PC-9 (cell line): ENCODE measurements at regions not wholly inside any gene's neighbourhood (a gene's known extent, or its start where the extent isn't known, plus 50 kb on each side); places are given as distances from the start of the nearest gene placed in this dataset.

Source experiments
- BruUV-seq: library from RNA; stranded (reverse); fragments of 400-500 nt; replicated peaks from 2 replicates; lab custom pipeline; 2021; lab: Mats Ljungman, UMichigan
- CTCF ChIA-PET: fragments of 300-600 bp; sonication (Branson Sonifier 250); formaldehyde crosslinking; loops from one replicate; lab custom pipeline; 2022; ENCODE audit warnings: antibody characterized with exemption; lab: Charles Lee
- POLR2A ChIA-PET: fragments of 300-600 bp; sonication (Branson Sonifier 250); formaldehyde crosslinking; loops from one replicate; lab custom pipeline; 2022; ENCODE audit warnings: antibody characterized with exemption; ENCODE audit not compliant: unreplicated experiment; lab: Charles Lee
- DNase-seq, 2 experiments: peaks; one replicate each; pipeline versions ENCODE4 v3.0.0 to v3.0.0-alpha.2; 2015 to 2022; ENCODE audit warnings: mixed read lengths in 1 of 2
- H2AFZ ChIP-seq: fragments of 200-600 bp; sonication (generic); 2 replicates; pipeline ENCODE4 v1.8.1; 2017; ENCODE audit warnings: antibody characterized with exemption
- H3F3A ChIP-seq: fragments of 200-600 bp; sonication (generic); 2 replicates; pipeline ENCODE4 v1.8.1; 2017; ENCODE audit warnings: antibody characterized with exemption, mild to moderate bottlenecking, low read depth; ENCODE audit not compliant: insufficient read depth
- H3K27ac ChIP-seq: fragments of 200-600 bp; sonication (generic); 2 replicates; pipeline ENCODE4 v1.6.1; 2016; ENCODE audit warnings: mixed run types
- H3K27me3 ChIP-seq: fragments of 200-600 bp; sonication (generic); 2 replicates; pipeline ENCODE4 v1.6.1; 2016; ENCODE audit warnings: low read depth, mixed run types; ENCODE audit not compliant: insufficient read depth
- H3K36me3 ChIP-seq: fragments of 200-600 bp; sonication (generic); 2 replicates; pipeline ENCODE4 v1.6.1; 2016; ENCODE audit warnings: low read depth, mixed run types
- H3K4me1 ChIP-seq: fragments of 200-600 bp; sonication (generic); replicated peaks from 2 replicates; pipeline ENCODE4 v1.6.1; 2016; ENCODE audit warnings: mixed run types; ENCODE audit not compliant: insufficient read depth
- H3K4me2 ChIP-seq: fragments of 200-600 bp; sonication (generic); 2 replicates; pipeline ENCODE4 v1.6.1; 2017; ENCODE audit warnings: mixed run types
- H3K4me3 ChIP-seq: fragments of 200-600 bp; sonication (generic); 2 replicates; pipeline ENCODE4 v1.6.1; 2016; ENCODE audit warnings: mixed run types
- H3K79me2 ChIP-seq: fragments of 200-600 bp; sonication (generic); 2 replicates; pipeline ENCODE4 v1.6.1; 2017; ENCODE audit warnings: low read depth, mixed run types
- H3K9me2 ChIP-seq: fragments of 200-600 bp; sonication (generic); 2 replicates; pipeline ENCODE4 v1.8.1; 2017; ENCODE audit warnings: mild to moderate bottlenecking; ENCODE audit not compliant: insufficient read depth
- H3K9me3 ChIP-seq: fragments of 200-600 bp; sonication (generic); 2 replicates; pipeline ENCODE4 v1.8.1; 2016; ENCODE audit warnings: low read depth; ENCODE audit not compliant: insufficient read depth
- H4K20me1 ChIP-seq: fragments of 200-600 bp; sonication (generic); 2 replicates; pipeline ENCODE4 v1.8.1; 2017; ENCODE audit not compliant: insufficient read depth
- CTCF ChIP-seq: fragments of 200-600 bp; sonication (generic); conservative IDR thresholded peaks from 2 replicates; pipeline ENCODE4 v1.6.1; 2017; ENCODE audit warnings: mixed run types, antibody characterized with exemption, mild to moderate bottlenecking, moderate library complexity
- EZH2 ChIP-seq: fragments of 200-600 bp; sonication (generic); IDR thresholded peaks from 2 replicates; pipeline ENCODE4 v1.8.0; 2017; ENCODE audit warnings: antibody characterized with exemption, low read depth
- intact Hi-C: fragments of 100-400 bp; cut with micrococcal nuclease; formaldehyde crosslinking; loops from one replicate; pipeline ENCODE4 v1.10.0; 2022; ENCODE audit not compliant: unreplicated experiment

- POLR2A ChIA-PET: no interaction called here
- TF ChIP-seq CTCF: no peak
- no peak for TF ChIP-seq EZH2
- Histone ChIP-seq H4K20me1 (no peaks in the 10 kb centered on the region), H3K4me1 (no peaks in the 10 kb centered on the region), H3K36me3 (no peaks in the 10 kb centered on the region), H3K27ac (no peak overlapping the region), H3K4me2 (no peak overlapping the region), H3F3A (no peaks in the 10 kb centered on the region), H3K9me2 (no peaks in the 10 kb centered on the region), H3K79me2 (no peaks in the 10 kb centered on the region), H2AFZ (no peak overlapping the region), H3K27me3 (no peaks in the 10 kb centered on the region), H3K9me3 (no peaks in the 10 kb centered on the region), H3K4me3 (no peak overlapping the region)
- no peak for DNase-seq
- intact Hi-C loops: no loop called here
- CTCF ChIA-PET: no interaction called here
- no TSS peak for BruUV-seq
Observed at GRCh38 chr9:14389146-14389545, 75.2 kb upstream of the NFIB start.

GRCh38 chr9:14383773-14384172 is 69.8 kb upstream of the NFIB start:
- BruUV-seq: no TSS peak
- H3K9me3 ChIP-seq: no peaks in the 10 kb centered on the region
- no peak overlapping the region for H3K4me3 ChIP-seq
- intact Hi-C loops: no loop called here
- no peaks in the 10 kb centered on the region for H3K27me3 ChIP-seq
- no peaks in the 10 kb centered on the region for H3K79me2 ChIP-seq
- H3K36me3 ChIP-seq: no peaks in the 10 kb centered on the region
- no peak overlapping the region for H3K27ac ChIP-seq
- H4K20me1 ChIP-seq: no peaks in the 10 kb centered on the region
- H3F3A ChIP-seq: no peaks in the 10 kb centered on the region
- no peak for DNase-seq
- no peak overlapping the region for H3K4me2 ChIP-seq
- CTCF ChIA-PET: no interaction called here
- TF ChIP-seq EZH2: no peak
- no peak for TF ChIP-seq CTCF
- POLR2A ChIA-PET: no interaction called here
- no peak overlapping the region for H2AFZ ChIP-seq
- no peaks in the 10 kb centered on the region for H3K4me1 ChIP-seq
- no peaks in the 10 kb centered on the region for H3K9me2 ChIP-seq

- Histone ChIP-seq H3K27me3 (no peaks in the 10 kb centered on the region), H2AFZ (no peak overlapping the region), H3K4me2 (no peak overlapping the region), H3K4me3 (no peak overlapping the region), H3F3A (no peaks in the 10 kb centered on the region), H4K20me1 (no peaks in the 10 kb centered on the region), H3K36me3 (no peaks in the 10 kb centered on the region), H3K9me3 (no peaks in the 10 kb centered on the region), H3K4me1 (no peaks in the 10 kb centered on the region), H3K27ac (no peak overlapping the region), H3K79me2 (no peaks in the 10 kb centered on the region), H3K9me2 (no peaks in the 10 kb centered on the region)
- TF ChIP-seq EZH2: no peak
- no peak for TF ChIP-seq CTCF
- BruUV-seq: no TSS peak
- DNase-seq: no peak
- POLR2A ChIA-PET: no interaction called here
- CTCF ChIA-PET: no interaction called here
- intact Hi-C loops: no loop called here
Observed at GRCh38 chr9:14383294-14383693, 69.4 kb upstream of the NFIB start.
